ENCODE measurements at regions not wholly inside any gene's neighbourhood (a gene's known extent, or its start where the extent isn't known, plus 50 kb on each side); places are given as distances from the start of the nearest gene placed in this dataset.

- no peak for TF ChIP-seq EZH2 (IDR thresholded peaks at IDR 0.05; ENCODE audit: borderline replicate concordance, control insufficient read depth, low read depth, low read length)
- no peak for TF ChIP-seq CTCF (IDR thresholded peaks at IDR 0.05 in 2 of 3, conservative IDR thresholded peaks at IDR 0.05 in 1 of 3; ENCODE audit: control insufficient read depth in 2 of 3, extremely low read depth in 1 of 3, insufficient read depth in 1 of 3, low read depth in 3 of 3, low read length in 3 of 3)
- TF ChIP-seq EP300 (IDR thresholded peaks at IDR 0.05; ENCODE audit: borderline replicate concordance in 1 of 2, control insufficient read depth in 1 of 2, low read depth in 2 of 2, low read length in 2 of 2) = no peak
Measured at GRCh38 chr6:97778290-97779038, 495.4 kb upstream of the MMS22L start.

Measured in GM12878 (cell line).